ENCODE measurements at regions not wholly inside any gene's neighbourhood (a gene's known extent, or its start where the extent isn't known, plus 50 kb on each side); places are given as distances from the start of the nearest gene placed in this dataset.
"Not testable (repeated sequence)": the region's sequence is repeated elsewhere in the genome, so short reads cannot be mapped to it uniquely, and the experiment has no call there.

GRCh38 chr1:219352961-219353651 lies 179.4 kb downstream of the LYPLAL1 start:
- no peak for DNase-seq (ENCODE audit: low read depth in 2 of 2)

DNA sequence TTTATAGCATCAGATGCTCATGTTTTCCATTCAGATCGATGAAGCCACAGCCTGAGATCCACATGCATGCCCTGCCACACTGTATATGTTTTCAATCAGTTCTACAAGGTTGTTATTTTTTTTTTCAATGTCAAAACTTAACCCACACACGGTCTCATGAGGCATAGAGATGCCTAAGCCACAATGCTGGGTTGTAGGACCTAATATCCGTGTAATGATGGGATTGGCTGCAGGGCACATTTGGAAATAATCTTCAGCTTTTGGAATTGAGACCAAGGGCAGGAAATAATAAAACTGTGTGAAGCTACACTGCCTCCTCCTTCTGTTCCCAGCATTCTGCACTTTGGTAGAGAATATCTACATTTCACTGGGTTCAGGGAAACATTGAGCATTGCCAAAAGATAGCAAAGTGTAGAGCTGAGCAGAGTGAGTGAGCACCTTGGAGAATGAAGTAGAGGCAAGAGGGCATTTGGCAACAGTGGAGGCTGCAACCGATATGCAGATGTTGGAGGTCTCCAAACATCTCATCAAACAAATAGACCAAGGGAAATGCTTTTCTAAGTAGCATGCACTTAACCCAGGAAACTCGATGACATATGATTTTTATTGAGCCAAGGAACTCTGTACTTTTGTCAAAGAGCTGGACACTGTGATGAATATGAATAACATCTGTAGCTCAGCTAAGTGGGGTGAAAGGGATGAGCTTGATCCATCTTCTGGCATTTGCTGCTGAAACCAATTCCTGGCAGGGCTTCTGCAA lies 176.7 kb downstream of the LYPLAL1 start:
- no peak for DNase-seq (ENCODE audit: low read depth in 2 of 2)

DNA sequence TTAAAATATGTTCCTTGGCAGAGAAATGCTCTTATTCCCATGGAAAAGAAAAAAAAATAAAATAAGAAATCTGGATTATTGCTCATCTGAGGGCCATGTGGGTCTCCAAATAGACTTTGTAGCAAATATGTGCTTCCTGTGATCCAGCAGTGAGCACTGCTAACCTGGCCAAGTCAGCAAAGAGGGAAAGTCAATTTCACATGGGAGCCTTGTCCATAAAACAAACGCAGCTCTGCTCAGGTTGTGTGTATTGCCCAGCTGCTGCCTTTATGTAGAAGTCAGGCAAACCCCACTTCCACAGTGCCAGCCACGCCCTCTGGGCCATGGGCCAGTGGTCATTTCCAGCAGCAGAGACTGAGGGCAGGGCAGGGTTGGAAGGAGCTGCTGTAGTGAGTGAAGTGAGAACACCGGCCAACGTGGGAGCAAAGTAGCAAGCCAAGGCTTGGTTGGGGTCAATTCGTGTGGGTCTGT lies 174.3 kb downstream of the LYPLAL1 start:
- no peak for DNase-seq (ENCODE audit: low read depth in 2 of 2)

GRCh38 chr1:219347376-219347775 lies 173.7 kb downstream of the LYPLAL1 start:
- no peak for DNase-seq (ENCODE audit: low read depth in 2 of 2)

GRCh38 chr1:219345953-219346352 lies 172.3 kb downstream of the LYPLAL1 start:
- no peak for DNase-seq (ENCODE audit: low read depth in 2 of 2)

GRCh38 chr1:219342836-219343235 lies 169.2 kb downstream of the LYPLAL1 start:
- DNase-seq (ENCODE audit: low read depth in 2 of 2) = no peak

GRCh38 chr1:219340796-219341195 lies 167.1 kb downstream of the LYPLAL1 start:
- DNase-seq (ENCODE audit: low read depth in 2 of 2) = no peak

DNA sequence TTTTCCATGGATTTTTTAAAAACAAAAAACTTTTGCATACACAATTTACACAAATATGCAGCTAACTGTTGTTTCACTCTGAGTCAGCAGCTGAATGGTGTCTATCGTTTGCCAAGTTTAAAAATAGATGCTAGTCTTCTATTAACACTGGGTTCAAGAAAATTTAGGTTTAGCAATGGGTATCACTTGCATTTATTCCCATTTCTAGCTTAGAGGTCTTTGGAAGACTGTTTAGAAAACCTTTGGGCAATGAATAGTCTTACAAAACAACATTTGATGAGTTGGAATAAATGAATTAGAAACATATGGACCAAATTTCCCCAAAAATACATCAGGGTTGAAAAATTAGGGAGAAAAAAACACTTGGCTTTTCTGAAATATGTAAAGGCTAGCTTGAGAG lies 165.8 kb downstream of the LYPLAL1 start:
- DNase-seq (ENCODE audit: low read depth in 2 of 2) = no peak

- no peak for DNase-seq (ENCODE audit: low read depth in 2 of 2)
Measured at GRCh38 chr1:219337588-219337987, 163.9 kb downstream of the LYPLAL1 start.

- DNase-seq (ENCODE audit: low read depth in 2 of 2) = no peak
Measured at GRCh38 chr1:219333626-219334025, 159.9 kb downstream of the LYPLAL1 start.

DNA sequence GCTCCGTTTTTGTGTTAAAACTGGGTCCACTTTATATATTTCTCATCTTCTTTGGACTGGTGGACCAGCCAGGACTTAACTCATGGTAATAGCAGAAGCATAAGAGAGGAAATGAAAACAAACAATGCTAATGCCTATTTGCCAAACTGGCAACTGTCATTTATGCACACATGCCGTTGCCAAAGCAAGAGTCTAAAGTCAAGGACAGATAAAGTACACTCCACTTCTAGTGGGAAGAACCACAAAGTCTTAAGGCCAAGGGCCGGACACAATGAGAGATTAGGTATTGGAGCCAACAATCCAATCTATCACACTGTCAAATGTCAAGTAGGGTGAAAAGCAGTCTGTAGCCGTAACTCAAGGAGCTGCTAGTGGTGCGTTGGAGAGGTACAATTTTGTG lies 157.7 kb downstream of the LYPLAL1 start:
- no peak for DNase-seq (ENCODE audit: low read depth in 2 of 2)

DNA sequence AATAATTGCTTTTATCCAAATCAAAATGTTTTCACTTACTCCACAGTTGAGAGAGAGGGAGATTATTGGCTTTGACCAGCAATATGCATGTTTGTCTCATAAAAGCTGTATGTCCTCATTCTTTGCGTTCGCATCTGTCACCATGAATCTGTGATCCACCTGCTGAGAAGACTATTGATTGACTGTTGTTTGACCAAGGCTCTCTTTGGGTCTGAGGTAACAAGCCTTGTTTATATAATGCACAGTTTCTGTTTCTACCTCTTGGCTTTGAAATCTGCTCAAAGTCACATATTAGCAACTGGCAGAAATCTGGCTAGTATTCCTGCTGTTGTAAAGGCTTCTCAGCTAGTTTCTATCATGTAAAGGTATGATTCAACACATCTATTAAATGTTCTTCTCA lies 157.0 kb downstream of the LYPLAL1 start:
- no peak for DNase-seq (ENCODE audit: low read depth in 2 of 2)

DNA sequence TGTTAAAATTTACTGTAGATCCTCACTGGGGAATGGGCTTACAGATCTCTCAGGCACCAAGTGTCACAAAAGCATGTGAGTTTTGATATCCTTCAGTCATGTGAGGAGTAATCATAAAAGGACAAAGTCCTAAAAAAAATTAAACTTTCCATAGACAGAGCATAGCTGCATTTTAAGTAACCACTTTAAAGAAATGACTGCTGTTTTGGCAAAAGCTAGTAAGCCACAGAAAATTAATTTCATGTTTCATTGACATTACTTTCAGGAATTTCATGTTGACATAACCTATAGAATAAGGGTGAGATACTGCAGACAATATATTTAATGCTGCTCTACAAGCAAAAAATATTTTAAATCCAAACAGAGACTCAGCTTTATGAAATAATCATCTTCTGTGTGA lies 156.3 kb downstream of the LYPLAL1 start:
- DNase-seq (ENCODE audit: low read depth in 2 of 2) = no peak

GRCh38 chr1:219329578-219329977 lies 155.9 kb downstream of the LYPLAL1 start:
- DNase-seq (ENCODE audit: low read depth in 2 of 2) = no peak

GRCh38 chr1:219326843-219327242 lies 153.2 kb downstream of the LYPLAL1 start:
- DNase-seq (ENCODE audit: low read depth in 2 of 2) = no peak

- no peak for DNase-seq (ENCODE audit: low read depth in 2 of 2)
Measured at GRCh38 chr1:219325368-219325742, 151.7 kb downstream of the LYPLAL1 start.

DNA sequence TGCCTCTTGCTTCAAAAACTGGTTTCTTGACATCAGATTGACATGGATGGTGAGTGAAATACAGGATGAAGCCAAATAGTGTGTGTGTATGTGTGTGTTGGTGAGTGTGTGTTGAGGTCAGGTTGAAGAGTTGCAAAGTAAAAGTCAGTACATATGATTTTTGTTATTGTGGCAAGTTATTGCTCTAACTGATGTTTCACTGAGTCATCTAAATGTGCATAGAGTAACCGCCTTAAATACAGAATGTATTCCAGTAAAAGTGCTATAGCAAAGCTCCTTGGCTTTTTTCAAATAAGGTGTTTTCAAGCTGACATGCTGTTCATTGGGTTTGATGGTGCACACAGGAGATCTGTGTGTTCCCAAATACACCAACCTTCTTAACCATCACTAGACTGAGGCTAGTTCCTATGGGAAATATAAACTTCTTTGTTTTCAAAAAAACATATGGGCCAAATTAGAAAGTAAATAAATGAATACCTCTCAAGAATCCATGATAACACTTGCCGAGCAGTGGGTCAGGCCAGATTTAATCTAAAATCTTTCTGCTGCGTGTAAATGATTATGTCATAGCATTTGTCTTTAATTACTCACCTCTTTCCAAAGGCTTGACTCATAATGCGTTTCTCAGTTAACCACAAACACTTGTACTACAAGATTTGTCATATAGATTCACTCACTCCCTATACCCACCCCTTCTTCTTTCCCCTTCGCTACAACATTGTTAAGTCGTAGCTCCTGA lies 151.1 kb downstream of the LYPLAL1 start:
- no peak for DNase-seq (ENCODE audit: low read depth in 2 of 2)

GRCh38 chr1:219324171-219324570 lies 150.5 kb downstream of the LYPLAL1 start:
- no peak for DNase-seq (ENCODE audit: low read depth in 2 of 2)

DNA sequence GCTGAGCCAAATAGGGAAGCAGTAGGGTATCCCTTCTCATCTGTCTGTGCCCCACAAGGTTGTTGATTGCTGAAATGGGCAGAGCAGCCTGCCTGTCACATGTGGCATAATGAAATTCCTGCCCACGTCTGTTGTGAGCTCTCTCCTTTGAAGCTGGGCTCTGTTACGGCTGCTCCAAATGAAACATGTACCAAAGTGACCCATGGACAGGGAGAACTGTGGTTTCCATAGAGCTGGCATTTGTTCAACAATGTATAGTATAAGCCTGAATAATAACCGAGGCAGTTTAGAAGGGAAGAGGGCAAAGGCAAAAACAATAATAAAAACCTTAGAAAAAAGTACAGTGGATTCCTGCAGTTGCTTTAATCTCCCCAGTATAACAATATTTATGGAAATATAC lies 149.7 kb downstream of the LYPLAL1 start:
- DNase-seq (ENCODE audit: low read depth in 2 of 2) = no peak

- no peak for DNase-seq (ENCODE audit: low read depth in 2 of 2)
Measured at GRCh38 chr1:219322766-219323165, 149.1 kb downstream of the LYPLAL1 start.

- not testable (repeated sequence) for DNase-seq (ENCODE audit: low read depth in 2 of 2)
Measured at GRCh38 chr1:219320563-219320962, 146.9 kb downstream of the LYPLAL1 start.

DNA sequence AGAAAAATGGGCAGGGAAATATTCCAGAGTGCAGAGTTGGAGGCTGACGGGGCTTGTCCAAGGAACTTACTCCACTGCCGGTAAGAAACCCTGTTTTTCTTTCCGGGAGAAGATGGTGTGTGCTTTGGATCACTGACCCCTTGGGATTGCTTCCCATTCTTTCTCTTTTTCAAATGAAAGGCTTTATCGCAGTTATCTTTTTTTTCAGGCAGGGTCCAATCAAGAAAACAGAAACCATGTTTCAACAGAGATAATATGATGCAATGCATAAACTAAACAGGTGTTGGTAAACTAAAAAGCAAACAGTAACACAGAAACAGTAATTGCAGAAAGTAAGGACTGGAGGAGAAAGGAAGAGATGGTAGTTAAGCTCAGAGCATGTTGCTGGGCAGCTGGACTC lies 145.1 kb downstream of the LYPLAL1 start:
- no peak for DNase-seq (ENCODE audit: low read depth in 2 of 2)
